MM.1S (cell line): ENCODE measurements at regions not wholly inside any gene's neighbourhood (a gene's known extent, or its start where the extent isn't known, plus 50 kb on each side); places are given as distances from the start of the nearest gene placed in this dataset.

ENCODE experiments used
- DNase-seq: peaks from one replicate; pipeline ENCODE4 v3.0.0-alpha.2; 2015
- H2AFZ ChIP-seq: fragments of 300-600 bp; sonication (generic); 2 replicates; pipeline ENCODE4 v1.6.0; 2016; ENCODE audit warnings: antibody characterized with exemption, low read length
- H3F3A ChIP-seq: fragments of 300-600 bp; sonication (generic); 2 replicates; pipeline ENCODE4 v1.6.1; 2016; ENCODE audit warnings: mild to moderate bottlenecking, antibody characterized with exemption, low read length, moderate library complexity, mixed read lengths; ENCODE audit not compliant: insufficient read depth
- H3K27ac ChIP-seq: fragments of 300-600 bp; sonication (generic); 2 replicates; pipeline ENCODE4 v1.5.1; 2016; ENCODE audit warnings: mild to moderate bottlenecking, low read length
- H3K27me3 ChIP-seq: fragments of 300-600 bp; sonication (generic); replicated peaks from 2 replicates; pipeline ENCODE4 v1.6.0; 2016; ENCODE audit warnings: low read length; ENCODE audit not compliant: insufficient read depth
- H3K36me3 ChIP-seq: fragments of 300-600 bp; sonication (generic); replicated peaks from 2 replicates; pipeline ENCODE4 v1.6.1; 2016; ENCODE audit warnings: mild to moderate bottlenecking, low read length, mixed read lengths; ENCODE audit not compliant: insufficient read depth
- H3K4me1 ChIP-seq: fragments of 300-600 bp; sonication (generic); 2 replicates; pipeline ENCODE4 v1.6.1; 2016; ENCODE audit warnings: low read length, mixed read lengths
- H3K4me2 ChIP-seq: fragments of 300-600 bp; sonication (generic); 2 replicates; pipeline ENCODE4 v1.6.0; 2016; ENCODE audit warnings: low read depth, low read length
- H3K4me3 ChIP-seq: fragments of 300-600 bp; sonication (generic); 2 replicates; pipeline ENCODE4 v1.5.1; 2016; ENCODE audit warnings: low read length, mixed read lengths
- H3K79me2 ChIP-seq: fragments of 300-600 bp; sonication (generic); 2 replicates; pipeline ENCODE4 v1.6.1; 2016; ENCODE audit warnings: mixed run types, low read length, mixed read lengths
- H3K9ac ChIP-seq: fragments of 300-600 bp; sonication (generic); 2 replicates; pipeline ENCODE4 v1.6.1; 2016; ENCODE audit warnings: low read length, mixed read lengths
- H3K9me2 ChIP-seq: fragments of 300-600 bp; sonication (generic); replicated peaks from 2 replicates; pipeline ENCODE4 v1.6.1; 2016; ENCODE audit warnings: mild to moderate bottlenecking, low read length, mixed read lengths; ENCODE audit not compliant: insufficient read depth
- H3K9me3 ChIP-seq: fragments of 300-600 bp; sonication (generic); replicated peaks from 2 replicates; pipeline ENCODE4 v1.6.1; 2016; ENCODE audit warnings: mild to moderate bottlenecking, low read length, mixed read lengths; ENCODE audit not compliant: insufficient read depth
- H4K20me1 ChIP-seq: fragments of 300-600 bp; sonication (generic); 2 replicates; pipeline ENCODE4 v1.6.1; 2016; ENCODE audit warnings: mild to moderate bottlenecking, low read length, moderate library complexity, mixed read lengths; ENCODE audit not compliant: insufficient read depth
- CTCF ChIP-seq: fragments of 300-600 bp; sonication (generic); IDR thresholded peaks from 2 replicates; pipeline ENCODE4 v1.5.1; 2016; ENCODE audit warnings: antibody characterized with exemption, low read length, mixed read lengths
- EZH2 ChIP-seq: fragments of 300-600 bp; sonication (generic); optimal IDR thresholded peaks from 2 replicates; pipeline ENCODE3; 2017; ENCODE audit warnings: low read depth, mild to moderate bottlenecking, antibody characterized with exemption, low read length, mixed read lengths
- EZH2phosphoT487 ChIP-seq: fragments of 300-600 bp; sonication (generic); IDR thresholded peaks from 2 replicates; pipeline ENCODE4 v1.6.1; 2018; ENCODE audit warnings: antibody characterized with exemption, low read length

GRCh38 chr11:127451861-127452260 is 451.3 kb upstream of the KIRREL3 start:
- no peaks in the 10 kb centered on the region for H3K4me1 ChIP-seq
- H3K79me2 ChIP-seq, result no peaks in the 10 kb centered on the region
- H3K27me3 ChIP-seq, result no peaks in the 10 kb centered on the region
- H3K9me3 ChIP-seq, result no peaks in the 10 kb centered on the region
- H3K36me3 ChIP-seq, result no peaks in the 10 kb centered on the region
- H4K20me1 ChIP-seq, result no peaks in the 10 kb centered on the region
- TF ChIP-seq EZH2 (no peak), EZH2phosphoT487 (no peak), CTCF (no peak)
- H3K27ac ChIP-seq, result no peak overlapping the region
- no peak overlapping the region for H3K9ac ChIP-seq
- no peak overlapping the region for H3K4me2 ChIP-seq
- H3K4me3 ChIP-seq, result no peak overlapping the region
- no peaks in the 10 kb centered on the region for H3F3A ChIP-seq
- no peaks in the 10 kb centered on the region for H3K9me2 ChIP-seq
- H2AFZ ChIP-seq, result no peak overlapping the region
- DNase-seq, result no peak

GRCh38 chr11:127448101-127448500 is 447.5 kb upstream of the KIRREL3 start:
- Histone ChIP-seq H2AFZ (no peak overlapping the region), H3F3A (no peaks in the 10 kb centered on the region), H3K4me1 (no peaks in the 10 kb centered on the region), H4K20me1 (no peaks in the 10 kb centered on the region), H3K36me3 (no peaks in the 10 kb centered on the region), H3K9ac (no peak overlapping the region), H3K27me3 (no peaks in the 10 kb centered on the region), H3K4me3 (no peak overlapping the region), H3K27ac (no peak overlapping the region), H3K79me2 (no peaks in the 10 kb centered on the region), H3K4me2 (no peak overlapping the region), H3K9me2 (no peaks in the 10 kb centered on the region), H3K9me3 (no peaks in the 10 kb centered on the region; the same call in 1 of the 2 replicates)
- DNase-seq, result no peak
- no peak for TF ChIP-seq CTCF
- TF ChIP-seq EZH2phosphoT487, result no peak
- TF ChIP-seq EZH2, result no peak

- Histone ChIP-seq H3K36me3 (no peaks in the 10 kb centered on the region), H3K9me3 (no peaks in the 10 kb centered on the region; the same call in 1 of the 2 replicates), H3K79me2 (no peaks in the 10 kb centered on the region), H3K27me3 (no peaks in the 10 kb centered on the region), H3K4me3 (no peak overlapping the region), H3K4me1 (no peaks in the 10 kb centered on the region), H3K27ac (no peak overlapping the region), H3F3A (no peaks in the 10 kb centered on the region), H3K9ac (no peak overlapping the region), H3K4me2 (no peak overlapping the region), H3K9me2 (no peaks in the 10 kb centered on the region), H4K20me1 (no peaks in the 10 kb centered on the region), H2AFZ (no peak overlapping the region)
- TF ChIP-seq EZH2, result no peak
- no peak for TF ChIP-seq EZH2phosphoT487
- no peak for DNase-seq
These were observed 444.9 kb upstream of the KIRREL3 start for GRCh38 chr11:127445476-127445875.

- Histone ChIP-seq H3K4me1 (no peaks in the 10 kb centered on the region), H3K9me3 (no peaks in the 10 kb centered on the region; the same call in 1 of the 2 replicates), H3K9me2 (no peaks in the 10 kb centered on the region), H3K4me2 (no peak overlapping the region), H3F3A (no peaks in the 10 kb centered on the region), H3K36me3 (no peaks in the 10 kb centered on the region), H4K20me1 (no peaks in the 10 kb centered on the region), H3K27ac (no peak overlapping the region), H3K9ac (no peak overlapping the region), H3K4me3 (no peak overlapping the region), H3K27me3 (no peaks in the 10 kb centered on the region), H3K79me2 (no peaks in the 10 kb centered on the region), H2AFZ (no peak overlapping the region)
- no peak for TF ChIP-seq EZH2phosphoT487
- no peak for TF ChIP-seq EZH2
- TF ChIP-seq CTCF, result no peak
- DNase-seq, result no peak
These were observed 442.7 kb upstream of the KIRREL3 start for GRCh38 chr11:127443297-127443696.
